ENCODE measurements at regions not wholly inside any gene's neighbourhood (a gene's known extent, or its start where the extent isn't known, plus 50 kb on each side); places are given as distances from the start of the nearest gene placed in this dataset.

DNA sequence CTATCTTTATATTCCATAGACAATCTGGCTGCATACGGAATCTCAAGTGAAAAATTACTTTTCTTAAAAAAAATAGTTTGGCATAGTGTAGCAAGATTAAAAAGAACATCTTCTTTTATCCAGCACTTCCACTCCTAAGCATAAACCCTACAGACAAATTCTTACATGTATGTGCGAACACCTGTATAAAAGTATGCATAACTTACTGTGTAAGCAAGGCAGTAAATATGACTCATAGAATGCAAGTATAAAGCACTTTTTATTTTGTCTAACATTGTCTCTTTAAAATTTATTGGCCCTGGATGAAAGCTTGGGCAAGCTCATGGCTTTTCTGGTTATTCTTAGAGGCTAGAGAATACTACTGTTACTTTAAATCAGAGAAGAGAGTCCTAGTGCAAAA lies 86.4 kb downstream of the MSX2 start:
- no peak for DNase-seq (ENCODE audit: low spot score)
- H3K4me1 Mint-ChIP-seq, result peaks cover 8% of the 10 kb centered on the region; the same call in 1 of the 2 replicates
- H3K9me3 Mint-ChIP-seq, result peaks cover 2% of the 10 kb centered on the region
- H3K4me3 Mint-ChIP-seq, result no peak overlapping the region
- CTCF ChIA-PET, result no interaction called here
- TF ChIP-seq ZNF219 (CRISPR knock-in tag; IDR thresholded peaks at IDR 0.05; ENCODE audit: borderline replicate concordance) (no peak), JUN (CRISPR knock-in tag; IDR thresholded peaks at IDR 0.05) (no peak), EMX1 (CRISPR knock-in tag; IDR thresholded peaks at IDR 0.05) (no peak), JAZF1 (CRISPR knock-in tag; IDR thresholded peaks at IDR 0.05) (no peak), NFYB (CRISPR knock-in tag; conservative IDR thresholded peaks at IDR 0.05; ENCODE audit: low read depth) (no peak), GTF2I (CRISPR knock-in tag; conservative IDR thresholded peaks at IDR 0.05) (no peak), ZNF423 (CRISPR knock-in tag; IDR thresholded peaks at IDR 0.05) (no peak), SMAD3 (CRISPR knock-in tag; IDR thresholded peaks at IDR 0.05; ENCODE audit: borderline replicate concordance) (no peak), GABPB1 (CRISPR knock-in tag; IDR thresholded peaks at IDR 0.05) (no peak)
- TF ChIP-seq, protein P1, sequence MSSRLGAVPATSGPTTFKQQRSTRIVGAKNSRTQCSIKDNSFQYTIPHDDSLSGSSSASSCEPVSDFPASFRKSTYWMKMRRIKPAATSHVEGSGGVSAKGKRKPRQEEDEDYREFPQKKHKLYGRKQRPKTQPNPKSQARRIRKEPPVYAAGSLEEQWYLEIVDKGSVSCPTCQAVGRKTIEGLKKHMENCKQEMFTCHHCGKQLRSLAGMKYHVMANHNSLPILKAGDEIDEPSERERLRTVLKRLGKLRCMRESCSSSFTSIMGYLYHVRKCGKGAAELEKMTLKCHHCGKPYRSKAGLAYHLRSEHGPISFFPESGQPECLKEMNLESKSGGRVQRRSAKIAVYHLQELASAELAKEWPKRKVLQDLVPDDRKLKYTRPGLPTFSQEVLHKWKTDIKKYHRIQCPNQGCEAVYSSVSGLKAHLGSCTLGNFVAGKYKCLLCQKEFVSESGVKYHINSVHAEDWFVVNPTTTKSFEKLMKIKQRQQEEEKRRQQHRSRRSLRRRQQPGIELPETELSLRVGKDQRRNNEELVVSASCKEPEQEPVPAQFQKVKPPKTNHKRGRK (CRISPR knock-in tag; IDR thresholded peaks at IDR 0.05; ENCODE audit: borderline replicate concordance), result no peak
- TF ChIP-seq, protein P2, sequence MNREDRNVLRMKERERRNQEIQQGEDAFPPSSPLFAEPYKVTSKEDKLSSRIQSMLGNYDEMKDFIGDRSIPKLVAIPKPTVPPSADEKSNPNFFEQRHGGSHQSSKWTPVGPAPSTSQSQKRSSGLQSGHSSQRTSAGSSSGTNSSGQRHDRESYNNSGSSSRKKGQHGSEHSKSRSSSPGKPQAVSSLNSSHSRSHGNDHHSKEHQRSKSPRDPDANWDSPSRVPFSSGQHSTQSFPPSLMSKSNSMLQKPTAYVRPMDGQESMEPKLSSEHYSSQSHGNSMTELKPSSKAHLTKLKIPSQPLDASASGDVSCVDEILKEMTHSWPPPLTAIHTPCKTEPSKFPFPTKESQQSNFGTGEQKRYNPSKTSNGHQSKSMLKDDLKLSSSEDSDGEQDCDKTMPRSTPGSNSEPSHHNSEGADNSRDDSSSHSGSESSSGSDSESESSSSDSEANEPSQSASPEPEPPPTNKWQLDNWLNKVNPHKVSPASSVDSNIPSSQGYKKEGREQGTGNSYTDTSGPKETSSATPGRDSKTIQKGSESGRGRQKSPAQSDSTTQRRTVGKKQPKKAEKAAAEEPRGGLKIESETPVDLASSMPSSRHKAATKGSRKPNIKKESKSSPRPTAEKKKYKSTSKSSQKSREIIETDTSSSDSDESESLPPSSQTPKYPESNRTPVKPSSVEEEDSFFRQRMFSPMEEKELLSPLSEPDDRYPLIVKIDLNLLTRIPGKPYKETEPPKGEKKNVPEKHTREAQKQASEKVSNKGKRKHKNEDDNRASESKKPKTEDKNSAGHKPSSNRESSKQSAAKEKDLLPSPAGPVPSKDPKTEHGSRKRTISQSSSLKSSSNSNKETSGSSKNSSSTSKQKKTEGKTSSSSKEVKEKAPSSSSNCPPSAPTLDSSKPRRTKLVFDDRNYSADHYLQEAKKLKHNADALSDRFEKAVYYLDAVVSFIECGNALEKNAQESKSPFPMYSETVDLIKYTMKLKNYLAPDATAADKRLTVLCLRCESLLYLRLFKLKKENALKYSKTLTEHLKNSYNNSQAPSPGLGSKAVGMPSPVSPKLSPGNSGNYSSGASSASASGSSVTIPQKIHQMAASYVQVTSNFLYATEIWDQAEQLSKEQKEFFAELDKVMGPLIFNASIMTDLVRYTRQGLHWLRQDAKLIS (CRISPR knock-in tag; IDR thresholded peaks at IDR 0.05; ENCODE audit: borderline replicate concordance), result no peak
- TF ChIP-seq, protein P3, sequence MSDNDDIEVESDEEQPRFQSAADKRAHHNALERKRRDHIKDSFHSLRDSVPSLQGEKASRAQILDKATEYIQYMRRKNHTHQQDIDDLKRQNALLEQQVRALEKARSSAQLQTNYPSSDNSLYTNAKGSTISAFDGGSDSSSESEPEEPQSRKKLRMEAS (CRISPR knock-in tag; IDR thresholded peaks at IDR 0.05), result no peak
- TF ChIP-seq, protein P4, sequence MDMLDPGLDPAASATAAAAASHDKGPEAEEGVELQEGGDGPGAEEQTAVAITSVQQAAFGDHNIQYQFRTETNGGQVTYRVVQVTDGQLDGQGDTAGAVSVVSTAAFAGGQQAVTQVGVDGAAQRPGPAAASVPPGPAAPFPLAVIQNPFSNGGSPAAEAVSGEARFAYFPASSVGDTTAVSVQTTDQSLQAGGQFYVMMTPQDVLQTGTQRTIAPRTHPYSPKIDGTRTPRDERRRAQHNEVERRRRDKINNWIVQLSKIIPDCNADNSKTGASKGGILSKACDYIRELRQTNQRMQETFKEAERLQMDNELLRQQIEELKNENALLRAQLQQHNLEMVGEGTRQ (CRISPR knock-in tag; IDR thresholded peaks at IDR 0.05), result no peak
- TF ChIP-seq, protein P5, sequence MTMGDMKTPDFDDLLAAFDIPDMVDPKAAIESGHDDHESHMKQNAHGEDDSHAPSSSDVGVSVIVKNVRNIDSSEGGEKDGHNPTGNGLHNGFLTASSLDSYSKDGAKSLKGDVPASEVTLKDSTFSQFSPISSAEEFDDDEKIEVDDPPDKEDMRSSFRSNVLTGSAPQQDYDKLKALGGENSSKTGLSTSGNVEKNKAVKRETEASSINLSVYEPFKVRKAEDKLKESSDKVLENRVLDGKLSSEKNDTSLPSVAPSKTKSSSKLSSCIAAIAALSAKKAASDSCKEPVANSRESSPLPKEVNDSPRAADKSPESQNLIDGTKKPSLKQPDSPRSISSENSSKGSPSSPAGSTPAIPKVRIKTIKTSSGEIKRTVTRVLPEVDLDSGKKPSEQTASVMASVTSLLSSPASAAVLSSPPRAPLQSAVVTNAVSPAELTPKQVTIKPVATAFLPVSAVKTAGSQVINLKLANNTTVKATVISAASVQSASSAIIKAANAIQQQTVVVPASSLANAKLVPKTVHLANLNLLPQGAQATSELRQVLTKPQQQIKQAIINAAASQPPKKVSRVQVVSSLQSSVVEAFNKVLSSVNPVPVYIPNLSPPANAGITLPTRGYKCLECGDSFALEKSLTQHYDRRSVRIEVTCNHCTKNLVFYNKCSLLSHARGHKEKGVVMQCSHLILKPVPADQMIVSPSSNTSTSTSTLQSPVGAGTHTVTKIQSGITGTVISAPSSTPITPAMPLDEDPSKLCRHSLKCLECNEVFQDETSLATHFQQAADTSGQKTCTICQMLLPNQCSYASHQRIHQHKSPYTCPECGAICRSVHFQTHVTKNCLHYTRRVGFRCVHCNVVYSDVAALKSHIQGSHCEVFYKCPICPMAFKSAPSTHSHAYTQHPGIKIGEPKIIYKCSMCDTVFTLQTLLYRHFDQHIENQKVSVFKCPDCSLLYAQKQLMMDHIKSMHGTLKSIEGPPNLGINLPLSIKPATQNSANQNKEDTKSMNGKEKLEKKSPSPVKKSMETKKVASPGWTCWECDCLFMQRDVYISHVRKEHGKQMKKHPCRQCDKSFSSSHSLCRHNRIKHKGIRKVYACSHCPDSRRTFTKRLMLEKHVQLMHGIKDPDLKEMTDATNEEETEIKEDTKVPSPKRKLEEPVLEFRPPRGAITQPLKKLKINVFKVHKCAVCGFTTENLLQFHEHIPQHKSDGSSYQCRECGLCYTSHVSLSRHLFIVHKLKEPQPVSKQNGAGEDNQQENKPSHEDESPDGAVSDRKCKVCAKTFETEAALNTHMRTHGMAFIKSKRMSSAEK (CRISPR knock-in tag; IDR thresholded peaks at IDR 0.05; ENCODE audit: borderline replicate concordance), result no peak
- TF ChIP-seq, protein P6, sequence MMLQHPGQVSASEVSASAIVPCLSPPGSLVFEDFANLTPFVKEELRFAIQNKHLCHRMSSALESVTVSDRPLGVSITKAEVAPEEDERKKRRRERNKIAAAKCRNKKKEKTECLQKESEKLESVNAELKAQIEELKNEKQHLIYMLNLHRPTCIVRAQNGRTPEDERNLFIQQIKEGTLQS (CRISPR knock-in tag; conservative IDR thresholded peaks at IDR 0.05), result no peak
- POLR2A ChIA-PET, result no interaction called here
- H3K36me3 Mint-ChIP-seq, result no peaks in the 10 kb centered on the region
- H3K27me3 Mint-ChIP-seq (ENCODE audit: low read depth), result no peaks in the 10 kb centered on the region
- no peak overlapping the region for H3K27ac Mint-ChIP-seq
- ATAC-seq, result no peak

All from WTC11 (cell line).